ENCODE measurements at regions not wholly inside any gene's neighbourhood (a gene's known extent, or its start where the extent isn't known, plus 50 kb on each side); places are given as distances from the start of the nearest gene placed in this dataset.

DNA sequence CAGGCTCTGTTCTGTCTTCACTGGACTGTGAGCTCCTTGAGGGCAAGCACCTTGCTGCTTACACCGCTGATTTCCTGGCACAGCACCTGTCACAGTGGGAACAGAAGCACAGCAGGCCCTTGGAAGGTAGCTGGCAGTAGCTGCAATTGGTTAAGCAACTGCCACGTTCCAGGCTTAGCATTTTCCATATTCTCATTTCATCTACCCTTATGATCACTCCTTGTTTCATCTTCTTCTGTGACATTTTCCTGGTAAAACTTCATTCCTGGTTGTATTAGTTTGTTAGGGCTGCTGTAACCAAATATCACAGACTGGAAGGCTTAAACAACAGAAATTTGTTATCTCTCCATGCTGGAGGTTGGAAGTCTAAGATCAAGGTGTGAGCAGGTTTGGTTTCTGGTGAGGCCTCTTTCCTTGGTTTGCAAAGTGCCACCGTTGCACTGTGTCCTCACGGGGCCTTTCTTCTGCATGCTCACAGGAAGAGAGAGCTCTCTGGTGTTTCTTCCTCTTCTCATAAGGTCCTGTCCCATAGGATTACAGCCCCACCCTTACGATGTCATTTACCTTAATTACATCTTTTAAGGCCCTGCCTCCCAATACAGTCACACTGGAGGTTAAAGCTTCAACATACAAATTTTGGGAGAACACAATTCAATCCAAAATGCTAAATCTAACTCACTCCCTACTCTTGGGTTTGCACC lies 121.7 kb upstream of the CPSF6 start:
- TF ChIP-seq, protein P1, sequence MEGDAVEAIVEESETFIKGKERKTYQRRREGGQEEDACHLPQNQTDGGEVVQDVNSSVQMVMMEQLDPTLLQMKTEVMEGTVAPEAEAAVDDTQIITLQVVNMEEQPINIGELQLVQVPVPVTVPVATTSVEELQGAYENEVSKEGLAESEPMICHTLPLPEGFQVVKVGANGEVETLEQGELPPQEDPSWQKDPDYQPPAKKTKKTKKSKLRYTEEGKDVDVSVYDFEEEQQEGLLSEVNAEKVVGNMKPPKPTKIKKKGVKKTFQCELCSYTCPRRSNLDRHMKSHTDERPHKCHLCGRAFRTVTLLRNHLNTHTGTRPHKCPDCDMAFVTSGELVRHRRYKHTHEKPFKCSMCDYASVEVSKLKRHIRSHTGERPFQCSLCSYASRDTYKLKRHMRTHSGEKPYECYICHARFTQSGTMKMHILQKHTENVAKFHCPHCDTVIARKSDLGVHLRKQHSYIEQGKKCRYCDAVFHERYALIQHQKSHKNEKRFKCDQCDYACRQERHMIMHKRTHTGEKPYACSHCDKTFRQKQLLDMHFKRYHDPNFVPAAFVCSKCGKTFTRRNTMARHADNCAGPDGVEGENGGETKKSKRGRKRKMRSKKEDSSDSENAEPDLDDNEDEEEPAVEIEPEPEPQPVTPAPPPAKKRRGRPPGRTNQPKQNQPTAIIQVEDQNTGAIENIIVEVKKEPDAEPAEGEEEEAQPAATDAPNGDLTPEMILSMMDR (conservative IDR thresholded peaks at IDR 0.05) = no peak
- Histone ChIP-seq H3K14ac (ENCODE audit: insufficient read depth, low read length) (no peak overlapping the region), H3K23ac (ENCODE audit: insufficient read length, low read depth, low read length) (no peak overlapping the region), H3K79me2 (ENCODE audit: insufficient read depth, low read length) (no peaks in the 10 kb centered on the region), H3K4ac (ENCODE audit: low read depth, low read length) (no peak overlapping the region), H2AFZ (ENCODE audit: low read length) (no peak overlapping the region), H3K56ac (ENCODE audit: insufficient read length, low read depth, low read length) (no peak overlapping the region), H4K5ac (ENCODE audit: insufficient read length, low read depth, low read length) (no peak overlapping the region), H3K9me3 (ENCODE audit: control insufficient read depth, low read depth, low read length) (no peaks in the 10 kb centered on the region), H3K27me3 (ENCODE audit: insufficient read depth, low read length) (no peaks in the 10 kb centered on the region), H4K20me1 (ENCODE audit: control insufficient read depth, insufficient read depth, insufficient read length) (no peaks in the 10 kb centered on the region), H3K4me2 (ENCODE audit: insufficient read depth, insufficient read length, low read length) (no peak overlapping the region), H2AK5ac (ENCODE audit: insufficient read length, low read length) (no peak overlapping the region), H3K27ac (ENCODE audit: insufficient read length, low read depth, low read length) (no peak overlapping the region), H3K79me1 (ENCODE audit: insufficient read depth, low read depth, low read length, poor library complexity, severe bottlenecking) (no peaks in the 10 kb centered on the region), H3T11ph (ENCODE audit: low read length) (no peak overlapping the region), H2BK120ac (ENCODE audit: low read depth, low read length, poor library complexity, severe bottlenecking) (no peak overlapping the region), H2BK15ac (ENCODE audit: low read depth, low read length) (no peak overlapping the region), H2BK5ac (ENCODE audit: insufficient read length, low read length) (no peak overlapping the region), H3K23me2 (ENCODE audit: insufficient read length, low read depth, low read length, poor library complexity, severe bottlenecking) (no peaks in the 10 kb centered on the region), H2BK20ac (ENCODE audit: low read depth, low read length, poor library complexity, severe bottlenecking) (no peak overlapping the region), H3K18ac (ENCODE audit: insufficient read length, low read depth, low read length) (no peak overlapping the region), H2BK12ac (ENCODE audit: insufficient read length, low read depth, low read length) (no peak overlapping the region), H4K8ac (replicated peaks; ENCODE audit: insufficient read length, low read depth, low read length) (no peak overlapping the region), H3K9ac (ENCODE audit: extremely low read depth, insufficient read length, low read length) (no peak overlapping the region), H3K4me1 (ENCODE audit: insufficient read depth, low read length) (no peaks in the 10 kb centered on the region), H4K91ac (ENCODE audit: insufficient read length, low read depth, low read length) (no peak overlapping the region)
- Mint-ChIP-seq H3K36me3 (ENCODE audit: insufficient read depth in 1 of 3, low read depth in 3 of 3) (no peaks in the 10 kb centered on the region), H3K4me3 (no peak overlapping the region), H3K27me3 (ENCODE audit: low read depth) (no peaks in the 10 kb centered on the region), H3K4me1 (peaks cover 5% of the 10 kb centered on the region in 2 experiments), H3K27ac (no peak overlapping the region), H3K9me3 (peaks cover 0 to 5% of the 10 kb centered on the region in 2 experiments; a peak in 1 of 5 replicates)
- WGBS (ENCODE audit: extremely low coverage, insufficient read length, low lambda C conversion rate) = no CpG with 5 or more reads among the region's 5 CpGs
- no peak for DNase-seq
